ENCODE measurements at regions not wholly inside any gene's neighbourhood (a gene's known extent, or its start where the extent isn't known, plus 50 kb on each side); places are given as distances from the start of the nearest gene placed in this dataset.

DNA sequence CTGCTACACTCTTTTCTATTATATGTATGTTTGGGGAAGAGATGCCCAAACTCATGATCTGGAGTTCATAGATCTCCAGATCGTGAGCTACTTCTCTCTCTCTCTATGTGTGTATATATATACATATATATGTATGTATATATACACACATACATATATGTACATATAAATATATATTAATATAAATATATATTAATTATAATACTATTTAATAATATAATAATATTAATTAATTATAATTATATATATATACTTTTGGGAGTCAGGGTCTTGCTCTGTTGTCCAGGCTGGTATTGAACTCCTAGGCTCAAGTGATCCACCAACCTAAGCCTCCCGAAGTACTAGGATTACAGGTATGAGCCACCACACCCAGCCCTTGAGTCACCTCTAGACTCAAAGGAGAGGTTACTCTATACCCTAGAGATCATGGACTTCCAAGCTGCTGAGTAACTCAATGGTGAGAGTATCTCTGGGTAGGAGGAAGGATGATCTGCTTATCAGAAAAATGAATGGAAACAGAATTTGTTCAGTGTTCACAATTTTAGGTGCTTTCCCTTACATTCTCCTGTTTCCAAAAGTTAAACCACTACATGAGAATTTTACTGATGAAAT is 463.5 kb upstream of the TRIB2 start:
- DNase-seq (ENCODE audit: insufficient read length, low spot score, missing footprints), result no peak
- Histone ChIP-seq H2AFZ (ENCODE audit: low read length) (no peak overlapping the region), H3K4me1 (ENCODE audit: insufficient read depth, low read length) (peaks cover 3% of the 10 kb centered on the region), H3K4me3 (ENCODE audit: insufficient read depth, low read length) (no peak overlapping the region), H3K79me2 (ENCODE audit: insufficient read depth, low read length) (no peaks in the 10 kb centered on the region), H3K36me3 (ENCODE audit: insufficient read depth, low read length) (no peaks in the 10 kb centered on the region), H3K27me3 (ENCODE audit: insufficient read depth, low read length) (no peaks in the 10 kb centered on the region), H3K9me3 (ENCODE audit: low read depth, low read length) (no peaks in the 10 kb centered on the region), H3K4me2 (ENCODE audit: insufficient read depth, low read length) (no peak overlapping the region), H3K27ac (ENCODE audit: low read depth, low read length) (no peak overlapping the region), H4K20me1 (ENCODE audit: insufficient read depth, low read length) (no peaks in the 10 kb centered on the region)
- TF ChIP-seq, protein P1, sequence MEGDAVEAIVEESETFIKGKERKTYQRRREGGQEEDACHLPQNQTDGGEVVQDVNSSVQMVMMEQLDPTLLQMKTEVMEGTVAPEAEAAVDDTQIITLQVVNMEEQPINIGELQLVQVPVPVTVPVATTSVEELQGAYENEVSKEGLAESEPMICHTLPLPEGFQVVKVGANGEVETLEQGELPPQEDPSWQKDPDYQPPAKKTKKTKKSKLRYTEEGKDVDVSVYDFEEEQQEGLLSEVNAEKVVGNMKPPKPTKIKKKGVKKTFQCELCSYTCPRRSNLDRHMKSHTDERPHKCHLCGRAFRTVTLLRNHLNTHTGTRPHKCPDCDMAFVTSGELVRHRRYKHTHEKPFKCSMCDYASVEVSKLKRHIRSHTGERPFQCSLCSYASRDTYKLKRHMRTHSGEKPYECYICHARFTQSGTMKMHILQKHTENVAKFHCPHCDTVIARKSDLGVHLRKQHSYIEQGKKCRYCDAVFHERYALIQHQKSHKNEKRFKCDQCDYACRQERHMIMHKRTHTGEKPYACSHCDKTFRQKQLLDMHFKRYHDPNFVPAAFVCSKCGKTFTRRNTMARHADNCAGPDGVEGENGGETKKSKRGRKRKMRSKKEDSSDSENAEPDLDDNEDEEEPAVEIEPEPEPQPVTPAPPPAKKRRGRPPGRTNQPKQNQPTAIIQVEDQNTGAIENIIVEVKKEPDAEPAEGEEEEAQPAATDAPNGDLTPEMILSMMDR (IDR thresholded peaks at IDR 0.05; ENCODE audit: extremely low read depth, low read depth, low read length), result no peak

DNA sequence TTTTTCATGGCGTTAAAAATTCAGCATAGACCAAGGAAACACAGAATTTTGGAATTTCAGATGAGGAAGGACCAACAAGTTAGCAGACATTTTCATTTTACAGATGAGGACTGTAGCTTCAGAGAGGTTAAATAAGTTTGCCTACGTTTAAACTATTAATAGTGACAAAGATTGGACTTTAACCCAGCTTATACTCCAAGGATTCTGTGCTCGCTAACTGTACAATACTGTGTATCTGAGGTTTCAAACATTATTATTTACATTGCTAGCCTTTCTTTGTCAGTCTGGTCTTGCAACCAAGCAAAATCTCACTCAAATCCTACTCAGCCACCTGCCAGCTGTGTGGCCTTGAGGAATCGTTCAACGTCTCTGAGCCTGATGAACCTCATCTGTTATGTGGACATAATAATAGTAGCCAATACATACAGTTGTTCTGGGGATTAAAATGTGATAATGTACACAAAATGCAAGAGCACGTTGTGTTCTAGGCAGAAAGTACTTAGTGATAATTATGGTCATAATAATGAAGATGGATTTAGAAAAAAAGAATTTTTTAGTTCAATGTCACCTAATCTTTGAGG is 462.4 kb upstream of the TRIB2 start:
- Histone ChIP-seq H3K36me3 (ENCODE audit: insufficient read depth, low read length) (no peaks in the 10 kb centered on the region), H3K79me2 (ENCODE audit: insufficient read depth, low read length) (no peaks in the 10 kb centered on the region), H3K4me3 (ENCODE audit: insufficient read depth, low read length) (no peak overlapping the region), H3K9me3 (ENCODE audit: low read depth, low read length) (no peaks in the 10 kb centered on the region), H3K4me2 (ENCODE audit: insufficient read depth, low read length) (no peak overlapping the region), H3K27ac (ENCODE audit: low read depth, low read length) (no peak overlapping the region), H3K4me1 (ENCODE audit: insufficient read depth, low read length) (peaks cover 3% of the 10 kb centered on the region), H4K20me1 (ENCODE audit: insufficient read depth, low read length) (no peaks in the 10 kb centered on the region), H2AFZ (ENCODE audit: low read length) (no peak overlapping the region), H3K27me3 (ENCODE audit: insufficient read depth, low read length) (no peaks in the 10 kb centered on the region)
- no peak for DNase-seq (ENCODE audit: insufficient read length, low spot score, missing footprints)
- TF ChIP-seq, protein P1 (IDR thresholded peaks at IDR 0.05; ENCODE audit: extremely low read depth, low read depth, low read length), result no peak

DNA sequence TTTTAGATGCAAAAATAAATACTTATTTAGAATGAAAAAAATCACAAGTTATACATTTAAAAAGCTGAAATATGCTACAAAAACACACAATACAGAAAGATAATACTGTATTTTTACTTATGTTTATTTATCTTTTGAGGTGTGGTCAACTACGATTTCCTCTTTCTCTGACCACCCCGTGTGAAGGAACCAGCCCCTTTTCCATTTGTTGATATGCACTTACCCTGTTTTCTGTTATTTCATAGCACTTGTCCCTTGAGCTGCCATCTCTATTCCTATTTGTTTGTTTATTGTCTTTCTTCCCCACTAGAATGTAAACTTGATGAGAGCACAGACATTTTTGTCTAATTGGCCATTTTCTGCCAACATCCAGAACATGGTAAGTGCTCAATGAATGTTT is 460.5 kb upstream of the TRIB2 start:
- no peaks in the 10 kb centered on the region for H3K9me3 ChIP-seq (ENCODE audit: low read depth, low read length)
- H3K79me2 ChIP-seq (ENCODE audit: insufficient read depth, low read length), result no peaks in the 10 kb centered on the region
- H3K27me3 ChIP-seq (ENCODE audit: insufficient read depth, low read length), result no peaks in the 10 kb centered on the region
- no peak overlapping the region for H3K4me3 ChIP-seq (ENCODE audit: insufficient read depth, low read length)
- no peaks in the 10 kb centered on the region for H3K36me3 ChIP-seq (ENCODE audit: insufficient read depth, low read length)
- no peak overlapping the region for H3K4me2 ChIP-seq (ENCODE audit: insufficient read depth, low read length)
- H3K4me1 ChIP-seq (ENCODE audit: insufficient read depth, low read length), result no peaks in the 10 kb centered on the region
- H2AFZ ChIP-seq (ENCODE audit: low read length), result no peak overlapping the region
- TF ChIP-seq, protein P1 (IDR thresholded peaks at IDR 0.05; ENCODE audit: extremely low read depth, low read depth, low read length), result no peak
- DNase-seq (ENCODE audit: insufficient read length, low spot score, missing footprints), result no peak
- H3K27ac ChIP-seq (ENCODE audit: low read depth, low read length), result no peak overlapping the region
- H4K20me1 ChIP-seq (ENCODE audit: insufficient read depth, low read length), result no peaks in the 10 kb centered on the region

DNA sequence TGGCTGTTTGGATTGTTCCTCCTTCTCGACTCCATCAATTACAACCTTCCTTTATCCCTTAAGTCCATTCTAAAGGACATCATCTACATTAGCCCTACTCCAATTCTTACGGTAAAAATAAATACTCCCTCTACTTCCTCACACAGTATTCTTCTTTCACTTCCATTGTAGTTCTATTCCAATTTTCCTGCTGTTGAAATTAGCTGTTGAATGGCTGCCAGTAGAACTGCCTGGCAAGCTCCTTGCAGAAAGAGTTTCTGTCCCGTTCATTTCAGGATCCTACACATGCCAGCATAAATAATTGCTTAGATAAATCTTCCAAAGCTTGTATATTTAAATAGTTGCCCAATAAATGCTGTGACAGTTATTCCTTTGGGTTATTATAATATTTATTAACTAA is 459.3 kb upstream of the TRIB2 start:
- H3K36me3 ChIP-seq (ENCODE audit: insufficient read depth, low read length), result no peaks in the 10 kb centered on the region
- no peaks in the 10 kb centered on the region for H4K20me1 ChIP-seq (ENCODE audit: insufficient read depth, low read length)
- TF ChIP-seq, protein P1 (IDR thresholded peaks at IDR 0.05; ENCODE audit: extremely low read depth, low read depth, low read length), result no peak
- H3K4me3 ChIP-seq (ENCODE audit: insufficient read depth, low read length), result no peak overlapping the region
- H3K27me3 ChIP-seq (ENCODE audit: insufficient read depth, low read length), result no peaks in the 10 kb centered on the region
- H3K4me1 ChIP-seq (ENCODE audit: insufficient read depth, low read length), result peaks cover 7% of the 10 kb centered on the region
- no peak overlapping the region for H3K27ac ChIP-seq (ENCODE audit: low read depth, low read length)
- no peak overlapping the region for H2AFZ ChIP-seq (ENCODE audit: low read length)
- no peak for DNase-seq (ENCODE audit: insufficient read length, low spot score, missing footprints)
- H3K4me2 ChIP-seq (ENCODE audit: insufficient read depth, low read length), result no peak overlapping the region
- no peaks in the 10 kb centered on the region for H3K79me2 ChIP-seq (ENCODE audit: insufficient read depth, low read length)
- no peaks in the 10 kb centered on the region for H3K9me3 ChIP-seq (ENCODE audit: low read depth, low read length)
